Prostate gland (tissue), 2 donors: ENCODE measurements at regions not wholly inside any gene's neighbourhood (a gene's known extent, or its start where the extent isn't known, plus 50 kb on each side); places are given as distances from the start of the nearest gene placed in this dataset.

Source experiments
- DNase-seq: peaks from one replicate; pipeline ENCODE4 v3.0.0-alpha.2; 2019; ENCODE audit warnings: low spot score
- H3K27ac ChIP-seq, 2 donors: fragments of 200-600 bp; sonication (generic); 2 replicates each; pipeline ENCODE4 v1.5.1; 2017 to 2019
- H3K27me3 ChIP-seq: fragments of 200-600 bp; sonication (generic); replicated peaks from 2 replicates; pipeline ENCODE4 v1.5.1; 2019; ENCODE audit not compliant: insufficient read depth
- H3K36me3 ChIP-seq, 2 donors: fragments of 200-600 bp; sonication (generic); 1 replicate in 1 of 2; 2 replicates in 1 of 2; pipeline versions ENCODE4 v1.5.1 to v1.8.1; 2017 to 2019
- H3K4me1 ChIP-seq: fragments of 200-600 bp; sonication (generic); replicated peaks from 2 replicates; pipeline ENCODE4 v1.5.1; 2019
- H3K4me3 ChIP-seq, 2 donors: fragments of 200-600 bp; sonication (generic); 2 replicates each; pipeline ENCODE4 v1.5.1; 2017 to 2019
- H3K9me3 ChIP-seq: fragments of 200-600 bp; sonication (generic); 2 replicates; pipeline ENCODE4 v1.5.1; 2017
- POLR2A ChIP-seq: fragments of 450-650 bp; IDR thresholded peaks from one replicate; pipeline ENCODE4 v1.6.1; 2016; ENCODE audit warnings: antibody characterized with exemption, mild to moderate bottlenecking
- POLR2AphosphoS5 ChIP-seq: sonication (generic); formaldehyde crosslinking; IDR thresholded peaks from one replicate; pipeline ENCODE4 v1.6.1; 2017; ENCODE audit warnings: antibody characterized with exemption
- WGBS: methylation state at CpG from one replicate; pipeline ENCODE4 v1.1.5; 2018; 5-methylcytosine and 5-hydroxymethylcytosine counted together
- intact Hi-C: fragments of 100-400 bp; cut with DNase I; formaldehyde crosslinking; loops from one replicate; pipeline ENCODE4 v1.14.2; 2022
- TF ChIP-seq, protein P1 (sequence below), 4 experiments: fragments of 200-600 bp in 2 of 4; fragments of 450-650 bp in 2 of 4; sonication (generic) in 2 of 4; IDR thresholded peaks; 1 replicate in 3 of 4; 2 replicates in 1 of 4; pipeline ENCODE4 v1.5.1; 2016 to 2019; ENCODE audit warnings: antibody characterized with exemption in 4 of 4, mild to moderate bottlenecking in 2 of 4, moderate library complexity in 2 of 4

GRCh38 chr9:84492366-84493159 is 152.0 kb upstream of the SLC28A3 start:
- WGBS: 28% methylated on average over 3 of the region's 3 CpGs
- DNase-seq: no peak
- TF ChIP-seq, protein P1, sequence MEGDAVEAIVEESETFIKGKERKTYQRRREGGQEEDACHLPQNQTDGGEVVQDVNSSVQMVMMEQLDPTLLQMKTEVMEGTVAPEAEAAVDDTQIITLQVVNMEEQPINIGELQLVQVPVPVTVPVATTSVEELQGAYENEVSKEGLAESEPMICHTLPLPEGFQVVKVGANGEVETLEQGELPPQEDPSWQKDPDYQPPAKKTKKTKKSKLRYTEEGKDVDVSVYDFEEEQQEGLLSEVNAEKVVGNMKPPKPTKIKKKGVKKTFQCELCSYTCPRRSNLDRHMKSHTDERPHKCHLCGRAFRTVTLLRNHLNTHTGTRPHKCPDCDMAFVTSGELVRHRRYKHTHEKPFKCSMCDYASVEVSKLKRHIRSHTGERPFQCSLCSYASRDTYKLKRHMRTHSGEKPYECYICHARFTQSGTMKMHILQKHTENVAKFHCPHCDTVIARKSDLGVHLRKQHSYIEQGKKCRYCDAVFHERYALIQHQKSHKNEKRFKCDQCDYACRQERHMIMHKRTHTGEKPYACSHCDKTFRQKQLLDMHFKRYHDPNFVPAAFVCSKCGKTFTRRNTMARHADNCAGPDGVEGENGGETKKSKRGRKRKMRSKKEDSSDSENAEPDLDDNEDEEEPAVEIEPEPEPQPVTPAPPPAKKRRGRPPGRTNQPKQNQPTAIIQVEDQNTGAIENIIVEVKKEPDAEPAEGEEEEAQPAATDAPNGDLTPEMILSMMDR (IDR thresholded peaks at IDR 0.05): no peak
- no peak for TF ChIP-seq POLR2AphosphoS5

GRCh38 chr9:84493284-84493947 is 152.9 kb upstream of the SLC28A3 start:
- peaks cover 2% of the 10 kb centered on the region for H3K27me3 ChIP-seq
- DNase-seq: no peak
- H3K4me1 ChIP-seq: no peaks in the 10 kb centered on the region
- H3K27ac ChIP-seq: no peak overlapping the region
- intact Hi-C loops: no loop called here
- 74% methylated on average over 6 of the region's 6 CpGs for WGBS
- no peak overlapping the region for H3K4me3 ChIP-seq
- H3K36me3 ChIP-seq: no peaks in the 10 kb centered on the region
- TF ChIP-seq, protein P1 (IDR thresholded peaks at IDR 0.05): no peak
- TF ChIP-seq POLR2AphosphoS5 (no peak), POLR2A (no peak)
- H3K9me3 ChIP-seq: no peaks in the 10 kb centered on the region

More at GRCh38 chr9:84492366-84493159, 152.0 kb upstream of the SLC28A3 start:
- H3K27me3 ChIP-seq: peaks cover 2% of the 10 kb centered on the region
- intact Hi-C loops: no loop called here
- H3K4me1 ChIP-seq: no peaks in the 10 kb centered on the region
- no peaks in the 10 kb centered on the region for H3K9me3 ChIP-seq
- no peak overlapping the region for H3K27ac ChIP-seq
- no peaks in the 10 kb centered on the region for H3K36me3 ChIP-seq
- no peak overlapping the region for H3K4me3 ChIP-seq

GRCh38 chr9:84499969-84500582 is 159.5 kb upstream of the SLC28A3 start:
- TF ChIP-seq, protein P1 (IDR thresholded peaks at IDR 0.05): no peak
- TF ChIP-seq POLR2AphosphoS5: no peak
- no peaks in the 10 kb centered on the region for H3K27me3 ChIP-seq
- no peak for DNase-seq
- H3K4me3 ChIP-seq: no peak overlapping the region
- no peak overlapping the region for H3K27ac ChIP-seq
- intact Hi-C loops: no loop called here
- no peaks in the 10 kb centered on the region for H3K4me1 ChIP-seq
- 29% methylated on average over 1 of the region's 1 CpG for WGBS
- no peaks in the 10 kb centered on the region for H3K9me3 ChIP-seq
- H3K36me3 ChIP-seq: no peaks in the 10 kb centered on the region

- intact Hi-C loops: no loop called here
Observed at GRCh38 chr9:84500826-84501225, 160.3 kb upstream of the SLC28A3 start.

More at GRCh38 chr9:84500826-84501225, 160.3 kb upstream of the SLC28A3 start:
- WGBS: 56% methylated on average over 3 of the region's 3 CpGs
- no peak overlapping the region for H3K27ac ChIP-seq
- no peaks in the 10 kb centered on the region for H3K27me3 ChIP-seq
- no peaks in the 10 kb centered on the region for H3K9me3 ChIP-seq
- H3K4me3 ChIP-seq: no peak overlapping the region
- no peak for DNase-seq
- H3K4me1 ChIP-seq: no peaks in the 10 kb centered on the region
- H3K36me3 ChIP-seq: no peaks in the 10 kb centered on the region
- TF ChIP-seq POLR2A (no peak), POLR2AphosphoS5 (no peak)
- TF ChIP-seq, protein P1 (IDR thresholded peaks at IDR 0.05): no peak
